Vagina (tissue), 2 donors: ENCODE measurements at regions not wholly inside any gene's neighbourhood (a gene's known extent, or its start where the extent isn't known, plus 50 kb on each side); places are given as distances from the start of the nearest gene placed in this dataset.

Experiments
- POLR2AphosphoS5 ChIP-seq, 2 donors: sonication (generic); formaldehyde crosslinking; IDR thresholded peaks; one replicate each; pipeline ENCODE4 v1.9.0; 2017; ENCODE audit warnings: antibody characterized with exemption in 2 of 2, mild to moderate bottlenecking in 2 of 2, low read depth in 1 of 2; ENCODE audit not compliant: insufficient read depth in 1 of 2
- TF ChIP-seq, protein P1 (sequence below), 3 experiments: fragments of 450-650 bp in 2 of 3; fragments of 200-600 bp in 1 of 3; sonication (generic) in 1 of 3; IDR thresholded peaks; one replicate each; pipeline ENCODE4 v1.5.1; 2017 to 2019; ENCODE audit warnings: antibody characterized with exemption in 3 of 3, mild to moderate bottlenecking in 2 of 3, moderate library complexity in 2 of 3

DNA sequence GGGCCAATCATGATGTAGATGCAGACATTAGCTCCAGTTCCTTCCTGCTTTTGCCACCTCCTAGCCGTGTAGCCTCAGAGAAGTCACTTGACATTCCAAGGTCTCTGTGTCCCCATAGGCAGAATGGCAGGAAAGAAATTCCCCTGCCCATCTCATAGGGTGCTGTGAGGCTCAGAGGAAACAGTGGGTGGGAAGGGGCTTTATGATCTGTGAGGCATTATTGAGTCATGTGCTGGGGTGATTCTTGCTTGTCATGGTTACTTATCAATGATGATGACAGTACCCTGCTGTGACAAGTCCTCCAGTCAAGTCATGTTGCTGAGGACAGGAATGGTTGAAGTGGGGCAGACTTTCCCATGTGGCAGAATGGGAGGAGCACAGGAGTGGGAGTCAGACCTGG is 63.7 kb downstream of the MSX1 start:
- no peak for TF ChIP-seq POLR2AphosphoS5 (IDR thresholded peaks at IDR 0.05; ENCODE audit: insufficient read depth in 1 of 2, low read depth in 1 of 2)
- TF ChIP-seq, protein P1, sequence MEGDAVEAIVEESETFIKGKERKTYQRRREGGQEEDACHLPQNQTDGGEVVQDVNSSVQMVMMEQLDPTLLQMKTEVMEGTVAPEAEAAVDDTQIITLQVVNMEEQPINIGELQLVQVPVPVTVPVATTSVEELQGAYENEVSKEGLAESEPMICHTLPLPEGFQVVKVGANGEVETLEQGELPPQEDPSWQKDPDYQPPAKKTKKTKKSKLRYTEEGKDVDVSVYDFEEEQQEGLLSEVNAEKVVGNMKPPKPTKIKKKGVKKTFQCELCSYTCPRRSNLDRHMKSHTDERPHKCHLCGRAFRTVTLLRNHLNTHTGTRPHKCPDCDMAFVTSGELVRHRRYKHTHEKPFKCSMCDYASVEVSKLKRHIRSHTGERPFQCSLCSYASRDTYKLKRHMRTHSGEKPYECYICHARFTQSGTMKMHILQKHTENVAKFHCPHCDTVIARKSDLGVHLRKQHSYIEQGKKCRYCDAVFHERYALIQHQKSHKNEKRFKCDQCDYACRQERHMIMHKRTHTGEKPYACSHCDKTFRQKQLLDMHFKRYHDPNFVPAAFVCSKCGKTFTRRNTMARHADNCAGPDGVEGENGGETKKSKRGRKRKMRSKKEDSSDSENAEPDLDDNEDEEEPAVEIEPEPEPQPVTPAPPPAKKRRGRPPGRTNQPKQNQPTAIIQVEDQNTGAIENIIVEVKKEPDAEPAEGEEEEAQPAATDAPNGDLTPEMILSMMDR (IDR thresholded peaks at IDR 0.05): no peak
